H9 (cell line): ENCODE measurements at regions not wholly inside any gene's neighbourhood (a gene's known extent, or its start where the extent isn't known, plus 50 kb on each side); places are given as distances from the start of the nearest gene placed in this dataset.
A peak's percentile ranks its signal among the peaks of the same experiment; 100 is the strongest.

Experiments used
- DNase-seq: peaks from one replicate; pipeline ENCODE4 v3.0.0-alpha.2; 2017
- H2AFZ ChIP-seq: one replicate; pipeline ENCODE4 v1.6.1; 2013; ENCODE audit warnings: mild to moderate bottlenecking, low read length, control low read depth, moderate library complexity
- H2AK5ac ChIP-seq: 2 replicates; pipeline ENCODE4 v1.6.1; 2013; ENCODE audit warnings: low read length, control low read depth, mixed read lengths; ENCODE audit not compliant: insufficient read length
- H2BK120ac ChIP-seq: one replicate; pipeline ENCODE4 v1.6.1; 2013; ENCODE audit warnings: low read depth, mild to moderate bottlenecking, low read length, control low read depth, inconsistent platforms; ENCODE audit not compliant: poor library complexity, severe bottlenecking
- H2BK12ac ChIP-seq: 2 replicates; pipeline ENCODE4 v1.6.1; 2013; ENCODE audit warnings: low read length, control low read depth, mixed read lengths, low read depth; ENCODE audit not compliant: insufficient read length
- H2BK15ac ChIP-seq: 2 replicates; pipeline ENCODE4 v1.6.1; 2013; ENCODE audit warnings: low read depth, low read length, control low read depth
- H2BK20ac ChIP-seq: one replicate; pipeline ENCODE4 v1.6.1; 2013; ENCODE audit warnings: low read depth, mild to moderate bottlenecking, low read length, control low read depth, inconsistent platforms; ENCODE audit not compliant: poor library complexity, severe bottlenecking
- H2BK5ac ChIP-seq: 2 replicates; pipeline ENCODE4 v1.6.1; 2013; ENCODE audit warnings: low read length, control low read depth, mixed read lengths; ENCODE audit not compliant: insufficient read length
- H3K14ac ChIP-seq: 2 replicates; pipeline ENCODE4 v1.6.1; 2013; ENCODE audit warnings: low read length, control low read depth; ENCODE audit not compliant: insufficient read depth
- H3K18ac ChIP-seq: 2 replicates; pipeline ENCODE4 v1.6.1; 2013; ENCODE audit warnings: low read depth, mild to moderate bottlenecking, mixed read lengths, low read length, control low read depth; ENCODE audit not compliant: insufficient read length
- H3K23ac ChIP-seq: 2 replicates; pipeline ENCODE4 v1.6.1; 2013; ENCODE audit warnings: low read length, control low read depth, mixed read lengths, low read depth; ENCODE audit not compliant: insufficient read length
- H3K23me2 ChIP-seq: 2 replicates; pipeline ENCODE4 v1.6.1; 2013; ENCODE audit warnings: low read depth, mild to moderate bottlenecking, mixed read lengths, low read length, control low read depth; ENCODE audit not compliant: insufficient read length, poor library complexity, severe bottlenecking
- H3K27ac ChIP-seq: 2 replicates; pipeline ENCODE4 v1.5.1; 2013; ENCODE audit warnings: low read length, control low read depth, mixed read lengths, low read depth; ENCODE audit not compliant: insufficient read length
- H3K27me3 ChIP-seq: 2 replicates; pipeline ENCODE4 v1.6.1; 2013; ENCODE audit warnings: low read length, control low read depth, inconsistent platforms; ENCODE audit not compliant: insufficient read depth
- H3K4ac ChIP-seq: 2 replicates; pipeline ENCODE4 v1.6.1; 2013; ENCODE audit warnings: low read depth, mild to moderate bottlenecking, control low read depth, inconsistent platforms, low read length, moderate library complexity
- H3K4me1 ChIP-seq: 2 replicates; pipeline ENCODE4 v1.6.1; 2013; ENCODE audit warnings: low read length, control low read depth, inconsistent platforms; ENCODE audit not compliant: insufficient read depth
- H3K4me2 ChIP-seq: 2 replicates; pipeline ENCODE4 v1.6.1; 2013; ENCODE audit warnings: low read length, control low read depth, mixed read lengths; ENCODE audit not compliant: insufficient read length, insufficient read depth
- H3K56ac ChIP-seq: 2 replicates; pipeline ENCODE4 v1.6.1; 2013; ENCODE audit warnings: low read depth, mild to moderate bottlenecking, mixed read lengths, low read length, control low read depth; ENCODE audit not compliant: insufficient read length
- H3K79me1 ChIP-seq: 2 replicates; pipeline ENCODE4 v1.6.1; 2013; ENCODE audit warnings: low read depth, mild to moderate bottlenecking, moderate library complexity, low read length, control low read depth, inconsistent platforms; ENCODE audit not compliant: insufficient read depth, poor library complexity, severe bottlenecking
- H3K79me2 ChIP-seq: 2 replicates; pipeline ENCODE4 v1.6.1; 2013; ENCODE audit warnings: low read length, control low read depth, inconsistent platforms; ENCODE audit not compliant: insufficient read depth
- H3K9ac ChIP-seq: 2 replicates; pipeline ENCODE4 v1.6.1; 2013; ENCODE audit warnings: low read length, control low read depth, mixed read lengths; ENCODE audit not compliant: insufficient read length; ENCODE audit errors: extremely low read depth
- H3K9me3 ChIP-seq: one replicate; pipeline ENCODE4 v1.6.1; 2013; ENCODE audit warnings: low read depth, low read length, inconsistent platforms; ENCODE audit not compliant: control insufficient read depth
- H3T11ph ChIP-seq: one replicate; pipeline ENCODE4 v1.6.1; 2013; ENCODE audit warnings: mild to moderate bottlenecking, low read length, control low read depth, inconsistent platforms
- H4K20me1 ChIP-seq: one replicate; pipeline ENCODE4 v1.6.1; 2013; ENCODE audit not compliant: control insufficient read depth, insufficient read length, insufficient read depth
- H4K5ac ChIP-seq: 2 replicates; pipeline ENCODE4 v1.6.1; 2013; ENCODE audit warnings: low read depth, mild to moderate bottlenecking, mixed read lengths, low read length, control low read depth; ENCODE audit not compliant: insufficient read length
- H4K8ac ChIP-seq: replicated peaks from 2 replicates; pipeline ENCODE4 v1.6.1; 2013; ENCODE audit warnings: low read length, control low read depth, mixed read lengths, low read depth; ENCODE audit not compliant: insufficient read length
- H4K91ac ChIP-seq: 2 replicates; pipeline ENCODE4 v1.6.1; 2013; ENCODE audit warnings: low read depth, mild to moderate bottlenecking, moderate library complexity, mixed read lengths, low read length, control low read depth; ENCODE audit not compliant: insufficient read length
- H3K27ac Mint-ChIP-seq, 3 experiments: 2 replicates in 2 of 3; 3 replicates in 1 of 3; pipeline ENCODE4 v1.8.0; 2020 to 2021; ENCODE audit warnings: mixed read lengths in 3 of 3, mild to moderate bottlenecking in 1 of 3, moderate library complexity in 1 of 3
- H3K27me3 Mint-ChIP-seq: 2 replicates; pipeline ENCODE4 v1.8.0; 2021; ENCODE audit warnings: low read depth, mild to moderate bottlenecking, moderate library complexity, mixed read lengths
- H3K36me3 Mint-ChIP-seq, 3 experiments: 2 replicates in 2 of 3; 3 replicates in 1 of 3; pipeline ENCODE4 v1.8.0; 2020 to 2021; ENCODE audit warnings: low read depth in 3 of 3, mixed read lengths in 3 of 3; ENCODE audit not compliant: insufficient read depth in 1 of 3
- H3K4me1 Mint-ChIP-seq, 2 experiments: 2 replicates each; pipeline ENCODE4 v1.8.0; 2020; ENCODE audit warnings: mixed read lengths in 2 of 2
- H3K4me3 Mint-ChIP-seq, 2 experiments: 2 replicates in 1 of 2; 3 replicates in 1 of 2; pipeline ENCODE4 v1.8.0; 2020 to 2021; ENCODE audit warnings: mild to moderate bottlenecking in 2 of 2, mixed read lengths in 2 of 2, moderate library complexity in 1 of 2
- H3K9me3 Mint-ChIP-seq, 2 experiments: 2 replicates in 1 of 2; 3 replicates in 1 of 2; pipeline ENCODE4 v1.8.0; 2020; ENCODE audit warnings: mild to moderate bottlenecking in 2 of 2, mixed read lengths in 2 of 2, moderate library complexity in 1 of 2
- CTCF ChIP-seq: fragments of 200-600 bp; sonication (generic); conservative IDR thresholded peaks from 3 replicates; pipeline ENCODE4 v1.8.0; 2021; ENCODE audit warnings: antibody characterized with exemption, mild to moderate bottlenecking
- WGBS: extraction: QIAGEN DNeasy Blood & Tissue Kit; methylation state at CpG from one replicate; pipeline ENCODE4 v1.1.7; 2013; ENCODE audit warnings: missing lambda C conversion rate, low lambda C conversion rate, mixed read lengths; ENCODE audit not compliant: insufficient read length; ENCODE audit errors: extremely low coverage; 5-methylcytosine and 5-hydroxymethylcytosine counted together

DNA sequence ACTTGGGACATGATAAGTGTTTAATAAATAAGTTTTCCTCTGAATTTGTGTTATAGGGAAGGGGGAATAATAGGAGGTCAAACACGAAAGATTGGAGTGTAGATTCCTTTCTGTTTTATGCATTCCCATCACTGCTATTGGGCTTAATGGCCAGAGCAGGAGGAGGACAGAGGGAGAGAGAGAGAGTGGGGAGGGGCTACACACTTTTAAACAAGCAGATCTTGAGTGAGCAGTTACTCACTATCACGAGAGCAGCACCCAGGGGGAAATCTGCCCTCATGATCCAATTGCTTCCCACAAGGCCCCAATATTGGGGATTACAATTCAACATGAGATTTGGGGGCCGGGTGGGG is 505.0 kb downstream of the GRIN2A start:
- Histone ChIP-seq H3T11ph (peak overlapping the region; percentile 43), H4K5ac (peak overlapping the region; percentile 96), H2BK15ac (no peak overlapping the region), H3K18ac (peak overlapping the region; percentile 87), H2AK5ac (peak overlapping the region; percentile 95), H2BK120ac (peak overlapping the region; percentile 48), H4K91ac (no peak overlapping the region), H3K14ac (no peak overlapping the region; the same call in 1 of the 2 replicates), H3K79me1 (no peaks in the 10 kb centered on the region), H3K4me1 (peaks cover 17% of the 10 kb centered on the region), H4K20me1 (no peaks in the 10 kb centered on the region), H3K56ac (no peak overlapping the region), H3K9me3 (no peaks in the 10 kb centered on the region), H3K27me3 (no peaks in the 10 kb centered on the region), H2BK12ac (peak overlapping the region; percentile 99), H4K8ac (no peak overlapping the region), H3K4ac (no peak overlapping the region; the same call in 1 of the 2 replicates), H3K79me2 (peaks cover 12% of the 10 kb centered on the region; the same call in 1 of the 2 replicates), H3K9ac (peak overlapping the region; percentile 54), H2BK20ac (no peak overlapping the region), H3K23ac (no peak overlapping the region), H3K4me2 (peak overlapping the region; percentile 55), H3K23me2 (peaks cover 10% of the 10 kb centered on the region), H2BK5ac (peak overlapping the region; percentile 96), H2AFZ (no peak overlapping the region), H3K27ac (peak overlapping the region; percentile 94)
- Mint-ChIP-seq H3K4me3 (peak overlapping the region; percentile 29 to 67; a peak in 3 of 5 replicates), H3K27me3 (no peaks in the 10 kb centered on the region; the same call in 1 of the 2 replicates), H3K9me3 (peaks cover 0 to 16% of the 10 kb centered on the region in 2 experiments; a peak in 2 of 5 replicates), H3K36me3 (peaks cover 0 to 13% (median 2%) of the 10 kb centered on the region in 3 experiments; a peak in 3 of 7 replicates), H3K4me1 (peaks cover 66 to 69% of the 10 kb centered on the region in 2 experiments), H3K27ac (peak overlapping the region; percentile 97 to 100 (median 97))
- no CpG with 5 or more reads among the region's 3 CpGs for WGBS
- peak; percentile 51 for DNase-seq
- TF ChIP-seq CTCF: no peak
